Nephron progenitor cell (in vitro differentiated cells): ENCODE measurements at regions not wholly inside any gene's neighbourhood (a gene's known extent, or its start where the extent isn't known, plus 50 kb on each side); places are given as distances from the start of the nearest gene placed in this dataset.

Experiments used
- DNase-seq: peaks from one replicate; pipeline ENCODE4 v3.0.0; 2021
- H3K27ac Mint-ChIP-seq: 2 replicates; pipeline ENCODE4 v1.8.0; 2021; ENCODE audit warnings: mild to moderate bottlenecking, moderate library complexity, mixed read lengths
- H3K27me3 Mint-ChIP-seq: 2 replicates; pipeline ENCODE4 v1.8.0; 2021; ENCODE audit warnings: mild to moderate bottlenecking, low read depth, mixed read lengths; ENCODE audit not compliant: poor library complexity
- H3K36me3 Mint-ChIP-seq: 2 replicates; pipeline ENCODE4 v1.8.0; 2021; ENCODE audit warnings: low read depth, mixed read lengths
- H3K4me1 Mint-ChIP-seq: 2 replicates; pipeline ENCODE4 v1.8.0; 2021; ENCODE audit warnings: mixed read lengths
- H3K4me3 Mint-ChIP-seq: 2 replicates; pipeline ENCODE4 v1.8.0; 2021; ENCODE audit warnings: mild to moderate bottlenecking, moderate library complexity, mixed read lengths
- H3K9me3 Mint-ChIP-seq: 2 replicates; pipeline ENCODE4 v1.8.0; 2021; ENCODE audit warnings: mild to moderate bottlenecking, moderate library complexity, mixed read lengths
- CTCF ChIP-seq: fragments of 200-600 bp; sonication (generic); IDR thresholded peaks from 2 replicates; pipeline ENCODE4 v1.5.0; 2021; ENCODE audit warnings: antibody characterized with exemption

GRCh38 chr5:143696921-143697320 lies 115.0 kb upstream of the HMHB1 start:
- H3K9me3 Mint-ChIP-seq = peaks cover 5% of the 10 kb centered on the region
- no peak for DNase-seq
- peaks cover 18% of the 10 kb centered on the region for H3K4me1 Mint-ChIP-seq
- no peak for TF ChIP-seq CTCF
- no peaks in the 10 kb centered on the region for H3K36me3 Mint-ChIP-seq
- H3K27ac Mint-ChIP-seq = no peak overlapping the region
- no peak overlapping the region for H3K4me3 Mint-ChIP-seq
- no peaks in the 10 kb centered on the region for H3K27me3 Mint-ChIP-seq

GRCh38 chr5:143695941-143696340 lies 116.0 kb upstream of the HMHB1 start:
- Mint-ChIP-seq H3K9me3 (peaks cover 5% of the 10 kb centered on the region), H3K36me3 (no peaks in the 10 kb centered on the region), H3K4me1 (peaks cover 18% of the 10 kb centered on the region), H3K27ac (no peak overlapping the region), H3K4me3 (no peak overlapping the region), H3K27me3 (no peaks in the 10 kb centered on the region)
- no peak for DNase-seq
- TF ChIP-seq CTCF = no peak

GRCh38 chr5:143695244-143695864 lies 116.6 kb upstream of the HMHB1 start:
- no peak overlapping the region for H3K4me3 Mint-ChIP-seq
- peaks cover 10% of the 10 kb centered on the region for H3K9me3 Mint-ChIP-seq
- no peak overlapping the region for H3K27ac Mint-ChIP-seq
- H3K36me3 Mint-ChIP-seq = peaks cover 5% of the 10 kb centered on the region
- H3K4me1 Mint-ChIP-seq = peaks cover 18% of the 10 kb centered on the region
- no peaks in the 10 kb centered on the region for H3K27me3 Mint-ChIP-seq
- no peak for DNase-seq
- no peak for TF ChIP-seq CTCF

GRCh38 chr5:143694357-143694756 lies 117.6 kb upstream of the HMHB1 start:
- Mint-ChIP-seq H3K4me3 (no peak overlapping the region), H3K4me1 (peaks cover 17% of the 10 kb centered on the region), H3K36me3 (peaks cover 11% of the 10 kb centered on the region), H3K27ac (no peak overlapping the region), H3K27me3 (no peaks in the 10 kb centered on the region), H3K9me3 (peaks cover 20% of the 10 kb centered on the region)
- no peak for DNase-seq
- no peak for TF ChIP-seq CTCF

GRCh38 chr5:143693651-143694252 lies 118.2 kb upstream of the HMHB1 start:
- Mint-ChIP-seq H3K4me3 (no peak overlapping the region), H3K36me3 (peaks cover 11% of the 10 kb centered on the region), H3K9me3 (peaks cover 21% of the 10 kb centered on the region), H3K27ac (no peak overlapping the region), H3K27me3 (no peaks in the 10 kb centered on the region), H3K4me1 (peaks cover 11% of the 10 kb centered on the region)
- no peak for TF ChIP-seq CTCF
- no peak for DNase-seq

GRCh38 chr5:143692342-143692741 lies 119.6 kb upstream of the HMHB1 start:
- Mint-ChIP-seq H3K36me3 (peaks cover 11% of the 10 kb centered on the region), H3K27ac (peak overlapping the region; percentile 6), H3K9me3 (peaks cover 32% of the 10 kb centered on the region), H3K4me1 (peaks cover 5% of the 10 kb centered on the region), H3K4me3 (no peak overlapping the region), H3K27me3 (no peaks in the 10 kb centered on the region)
- no peak for TF ChIP-seq CTCF
- DNase-seq = no peak
